ENCODE measurements at regions not wholly inside any gene's neighbourhood (a gene's known extent, or its start where the extent isn't known, plus 50 kb on each side); places are given as distances from the start of the nearest gene placed in this dataset.

- no peak for DNase-seq
Measured at GRCh38 chr11:13220148-13220547, 57.4 kb upstream of the BMAL1 start.

- DNase-seq = no peak
Measured at GRCh38 chr11:13221722-13222121, 55.9 kb upstream of the BMAL1 start.

- no peak for DNase-seq
Measured at GRCh38 chr11:13222285-13222684, 55.3 kb upstream of the BMAL1 start.

- DNase-seq = no peak
Measured at GRCh38 chr11:13223112-13223511, 54.5 kb upstream of the BMAL1 start.

GRCh38 chr11:13224324-13224723 is 53.3 kb upstream of the BMAL1 start:
- DNase-seq = no peak

GRCh38 chr11:13225038-13226001 is 52.3 kb upstream of the BMAL1 start:
- DNase-seq = no peak

- no peak for DNase-seq
Measured at GRCh38 chr11:13227676-13228255, 49.8 kb upstream of the BMAL1 start.

Measured in muscle of arm (tissue), 1 donor.